Glutamatergic neuron (in vitro differentiated cells): ENCODE measurements at regions not wholly inside any gene's neighbourhood (a gene's known extent, or its start where the extent isn't known, plus 50 kb on each side); places are given as distances from the start of the nearest gene placed in this dataset.

Source experiments
- DNase-seq: peaks from one replicate; pipeline ENCODE4 v3.0.0; 2022
- H3K27ac Mint-ChIP-seq: one replicate; pipeline ENCODE4 v1.8.0; 2020; ENCODE audit warnings: mild to moderate bottlenecking, mixed read lengths, inconsistent platforms; ENCODE audit not compliant: unreplicated experiment
- H3K27me3 Mint-ChIP-seq: one replicate; pipeline ENCODE4 v1.8.0; 2020; ENCODE audit warnings: mild to moderate bottlenecking, moderate library complexity, mixed read lengths, inconsistent platforms; ENCODE audit not compliant: unreplicated experiment
- H3K36me3 Mint-ChIP-seq: one replicate; pipeline ENCODE4 v1.8.0; 2020; ENCODE audit warnings: mild to moderate bottlenecking, mixed read lengths, inconsistent platforms; ENCODE audit not compliant: unreplicated experiment
- H3K4me1 Mint-ChIP-seq: one replicate; pipeline ENCODE4 v1.8.0; 2020; ENCODE audit warnings: mild to moderate bottlenecking, low read depth, mixed read lengths, inconsistent platforms; ENCODE audit not compliant: unreplicated experiment
- H3K4me3 Mint-ChIP-seq: one replicate; pipeline ENCODE4 v1.8.0; 2020; ENCODE audit warnings: mild to moderate bottlenecking, mixed read lengths, inconsistent platforms; ENCODE audit not compliant: unreplicated experiment
- H3K9me3 Mint-ChIP-seq: one replicate; pipeline ENCODE4 v1.8.0; 2020; ENCODE audit warnings: mild to moderate bottlenecking, moderate library complexity, mixed read lengths, inconsistent platforms; ENCODE audit not compliant: unreplicated experiment
- CTCF ChIP-seq: fragments of 200-600 bp; sonication (generic); IDR thresholded peaks from one replicate; pipeline ENCODE4 v1.5.0; 2021; ENCODE audit not compliant: partially characterized antibody, unreplicated experiment

DNA sequence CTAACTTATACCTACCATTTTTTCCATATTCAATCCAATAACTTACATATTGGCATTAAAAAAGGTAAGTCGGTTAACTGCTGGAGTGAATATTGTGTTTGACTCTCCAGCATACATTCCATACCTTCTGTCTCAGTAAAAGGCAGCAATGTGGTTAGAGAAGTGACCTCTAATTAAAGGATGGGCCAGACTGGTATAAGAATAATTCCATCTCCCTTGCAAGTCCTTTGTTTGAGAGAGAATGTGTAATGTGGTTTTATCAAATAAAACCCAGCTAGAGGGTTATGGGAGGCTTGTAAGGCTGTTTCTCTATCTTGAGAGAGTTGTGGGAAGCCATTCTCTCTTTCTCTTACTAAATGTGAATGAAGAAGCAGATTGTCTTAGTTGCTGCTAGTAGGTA, 289.3 kb upstream of the TCF4 start:
- Mint-ChIP-seq H3K4me1 (peaks cover 8% of the 10 kb centered on the region), H3K27ac (no peak overlapping the region), H3K27me3 (no peaks in the 10 kb centered on the region), H3K36me3 (no peaks in the 10 kb centered on the region), H3K4me3 (no peak overlapping the region), H3K9me3 (peaks cover 1% of the 10 kb centered on the region)
- no peak for TF ChIP-seq CTCF
- no peak for DNase-seq

- Mint-ChIP-seq H3K36me3 (no peaks in the 10 kb centered on the region), H3K27ac (no peak overlapping the region), H3K27me3 (no peaks in the 10 kb centered on the region), H3K9me3 (peaks cover 1% of the 10 kb centered on the region), H3K4me3 (no peak overlapping the region), H3K4me1 (peaks cover 8% of the 10 kb centered on the region)
- no peak for TF ChIP-seq CTCF
- DNase-seq: no peak
Measured at GRCh38 chr18:55876254-55876653, 288.3 kb upstream of the TCF4 start.

DNA sequence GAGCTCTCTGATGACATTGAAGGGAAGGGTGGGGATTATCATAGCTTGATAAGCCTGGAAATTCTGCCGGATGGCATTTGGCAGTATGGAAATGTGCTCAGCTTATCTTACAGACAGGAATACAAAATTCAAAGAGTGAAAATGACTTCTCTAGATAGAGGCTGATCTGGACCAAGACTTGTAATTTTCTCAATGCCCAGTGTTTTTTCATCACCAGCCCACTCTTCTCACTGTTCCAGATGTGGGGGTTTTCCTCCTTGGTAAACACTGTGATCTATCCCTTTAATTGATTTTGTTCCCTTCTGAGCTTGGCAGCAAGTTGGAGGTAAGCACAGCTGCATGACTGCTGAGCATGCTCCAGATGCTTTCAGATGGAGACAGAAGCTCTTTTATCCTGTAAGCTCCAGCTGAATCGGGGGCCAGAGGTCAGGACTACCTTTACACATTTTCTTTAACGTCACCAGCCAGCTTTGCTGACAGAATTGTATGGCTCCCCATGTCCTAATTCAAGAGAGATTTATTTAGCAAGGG, 287.4 kb upstream of the TCF4 start:
- H3K4me3 Mint-ChIP-seq: no peak overlapping the region
- H3K9me3 Mint-ChIP-seq: peaks cover 1% of the 10 kb centered on the region
- H3K27me3 Mint-ChIP-seq: no peaks in the 10 kb centered on the region
- no peaks in the 10 kb centered on the region for H3K36me3 Mint-ChIP-seq
- no peak for TF ChIP-seq CTCF
- peaks cover 8% of the 10 kb centered on the region for H3K4me1 Mint-ChIP-seq
- DNase-seq: no peak
- H3K27ac Mint-ChIP-seq: no peak overlapping the region

DNA sequence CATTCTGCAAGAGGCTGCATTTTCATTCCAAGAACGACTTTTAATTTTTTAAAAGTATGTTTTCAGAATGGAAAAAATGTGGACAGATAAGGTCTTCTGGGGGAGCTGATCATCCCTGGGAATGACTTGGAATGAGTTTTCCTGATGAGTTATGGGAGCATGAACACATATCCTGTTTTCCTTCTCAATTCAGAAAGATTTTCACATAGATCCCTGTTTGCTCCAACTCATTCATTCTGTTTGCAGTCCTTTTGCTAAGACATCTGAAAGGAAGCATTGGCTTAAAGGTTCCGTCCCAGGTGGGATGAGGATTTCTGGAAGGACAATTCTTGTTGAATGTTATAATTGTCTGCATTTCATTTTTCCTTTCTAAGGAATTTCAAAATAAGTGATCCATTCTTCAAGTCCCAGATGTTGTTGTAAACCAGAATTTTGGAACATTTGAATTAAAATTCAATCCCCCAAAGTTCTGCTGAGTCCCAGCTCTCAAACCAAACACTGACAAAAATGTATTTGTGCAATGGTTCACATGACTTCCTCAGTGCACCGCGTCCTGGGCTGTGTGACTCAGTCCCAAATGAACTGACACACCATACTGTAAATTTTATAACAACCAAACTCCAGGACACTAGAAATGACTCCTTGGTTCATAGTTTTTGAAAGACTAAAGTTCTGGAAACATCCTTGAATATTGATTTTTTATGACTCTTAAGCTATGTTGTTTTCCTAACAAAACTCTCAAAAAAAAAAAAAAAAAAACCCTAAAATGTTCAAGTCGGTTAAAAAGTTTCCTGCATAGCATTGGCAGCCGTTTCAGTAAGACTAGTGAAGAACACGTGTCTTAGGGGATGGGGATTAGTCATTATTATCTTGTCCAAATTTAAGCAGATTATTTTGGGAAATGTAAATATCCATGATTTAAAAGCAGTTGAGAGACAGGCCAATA, 281.8 kb upstream of the TCF4 start:
- no peak for TF ChIP-seq CTCF
- H3K4me3 Mint-ChIP-seq: no peak overlapping the region
- no peak for DNase-seq
- no peaks in the 10 kb centered on the region for H3K27me3 Mint-ChIP-seq
- no peaks in the 10 kb centered on the region for H3K36me3 Mint-ChIP-seq
- no peaks in the 10 kb centered on the region for H3K4me1 Mint-ChIP-seq
- H3K9me3 Mint-ChIP-seq: peaks cover 2% of the 10 kb centered on the region
- no peak overlapping the region for H3K27ac Mint-ChIP-seq

DNA sequence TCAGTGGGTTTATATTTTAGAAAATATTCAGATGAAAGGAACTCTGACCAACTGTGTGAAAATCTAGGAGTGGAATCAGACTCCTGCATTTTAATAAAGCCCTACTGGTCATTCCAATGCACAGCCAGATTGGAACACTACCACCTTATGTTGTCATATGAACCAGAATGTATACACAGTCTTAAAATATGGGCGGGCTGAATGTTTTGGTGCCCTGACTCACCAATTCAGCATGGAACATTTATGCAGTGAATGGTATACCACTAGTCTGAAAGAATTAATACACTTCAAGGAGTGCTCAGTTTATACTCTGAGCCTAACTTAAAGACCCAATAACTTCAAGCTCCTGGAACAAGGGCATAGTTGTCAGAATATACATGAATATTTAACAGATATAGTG, 280.9 kb upstream of the TCF4 start:
- Mint-ChIP-seq H3K4me1 (peaks cover 1% of the 10 kb centered on the region), H3K4me3 (no peak overlapping the region), H3K27me3 (no peaks in the 10 kb centered on the region), H3K27ac (no peak overlapping the region), H3K9me3 (peaks cover 2% of the 10 kb centered on the region), H3K36me3 (no peaks in the 10 kb centered on the region)
- TF ChIP-seq CTCF: no peak
- no peak for DNase-seq
